ENCODE measurements at regions not wholly inside any gene's neighbourhood (a gene's known extent, or its start where the extent isn't known, plus 50 kb on each side); places are given as distances from the start of the nearest gene placed in this dataset.

GRCh38 chr6:90434094-90434493, 137.5 kb upstream of the BACH2 start:
- DNase-seq: no peak

- no peak for DNase-seq
Measured at GRCh38 chr6:90432937-90433336, 136.3 kb upstream of the BACH2 start.

- DNase-seq: no peak
Measured at GRCh38 chr6:90432041-90432775, 135.6 kb upstream of the BACH2 start.

GRCh38 chr6:90431576-90431975, 134.9 kb upstream of the BACH2 start:
- DNase-seq: no peak

GRCh38 chr6:90429713-90430112, 133.1 kb upstream of the BACH2 start:
- DNase-seq: no peak

GRCh38 chr6:90428514-90428913, 131.9 kb upstream of the BACH2 start:
- no peak for DNase-seq

GRCh38 chr6:90425161-90425641, 128.6 kb upstream of the BACH2 start:
- no peak for DNase-seq

GRCh38 chr6:90424580-90424979, 127.9 kb upstream of the BACH2 start:
- DNase-seq: no peak

GRCh38 chr6:90421666-90422065, 125.0 kb upstream of the BACH2 start:
- DNase-seq: no peak

- DNase-seq: no peak
Measured at GRCh38 chr6:90420500-90420899, 123.9 kb upstream of the BACH2 start.

- DNase-seq: no peak
Measured at GRCh38 chr6:90417385-90417784, 120.7 kb upstream of the BACH2 start.

- DNase-seq: no peak
Measured at GRCh38 chr6:90416322-90416721, 119.7 kb upstream of the BACH2 start.

GRCh38 chr6:90415178-90415577, 118.5 kb upstream of the BACH2 start:
- DNase-seq: no peak

- DNase-seq: no peak
Measured at GRCh38 chr6:90414352-90414751, 117.7 kb upstream of the BACH2 start.

GRCh38 chr6:90413867-90414266, 117.2 kb upstream of the BACH2 start:
- peak; percentile 63 to 73 for DNase-seq

- no peak for DNase-seq
Measured at GRCh38 chr6:90413396-90413795, 116.8 kb upstream of the BACH2 start.

- no peak for DNase-seq
Measured at GRCh38 chr6:90412538-90413369, 116.1 kb upstream of the BACH2 start.

- DNase-seq: peak; percentile 56 to 59
Measured at GRCh38 chr6:90411292-90411781, 114.7 kb upstream of the BACH2 start.

- DNase-seq: no peak
Measured at GRCh38 chr6:90409700-90410099, 113.1 kb upstream of the BACH2 start.

- no peak for DNase-seq
Measured at GRCh38 chr6:90406957-90407356, 110.3 kb upstream of the BACH2 start.

- DNase-seq: no peak
Measured at GRCh38 chr6:90406142-90406794, 109.6 kb upstream of the BACH2 start.

- DNase-seq: no peak
Measured at GRCh38 chr6:90403489-90404381, 107.1 kb upstream of the BACH2 start.
